GM19468 (cell line): ENCODE measurements at regions not wholly inside any gene's neighbourhood (a gene's known extent, or its start where the extent isn't known, plus 50 kb on each side); places are given as distances from the start of the nearest gene placed in this dataset.
"Not testable (repeated sequence)": the region's sequence is repeated elsewhere in the genome, so short reads cannot be mapped to it uniquely, and the experiment has no call there.

Experiments
- ATAC-seq: cut with Tn5 transposase; IDR thresholded peaks from one replicate; pipeline ENCODE4 v1.9.1; 2021; ENCODE audit warnings: mild to moderate bottlenecking, moderate library complexity, moderate number of reproducible peaks; ENCODE audit not compliant: unreplicated experiment; ENCODE audit errors: extremely low read depth

DNA sequence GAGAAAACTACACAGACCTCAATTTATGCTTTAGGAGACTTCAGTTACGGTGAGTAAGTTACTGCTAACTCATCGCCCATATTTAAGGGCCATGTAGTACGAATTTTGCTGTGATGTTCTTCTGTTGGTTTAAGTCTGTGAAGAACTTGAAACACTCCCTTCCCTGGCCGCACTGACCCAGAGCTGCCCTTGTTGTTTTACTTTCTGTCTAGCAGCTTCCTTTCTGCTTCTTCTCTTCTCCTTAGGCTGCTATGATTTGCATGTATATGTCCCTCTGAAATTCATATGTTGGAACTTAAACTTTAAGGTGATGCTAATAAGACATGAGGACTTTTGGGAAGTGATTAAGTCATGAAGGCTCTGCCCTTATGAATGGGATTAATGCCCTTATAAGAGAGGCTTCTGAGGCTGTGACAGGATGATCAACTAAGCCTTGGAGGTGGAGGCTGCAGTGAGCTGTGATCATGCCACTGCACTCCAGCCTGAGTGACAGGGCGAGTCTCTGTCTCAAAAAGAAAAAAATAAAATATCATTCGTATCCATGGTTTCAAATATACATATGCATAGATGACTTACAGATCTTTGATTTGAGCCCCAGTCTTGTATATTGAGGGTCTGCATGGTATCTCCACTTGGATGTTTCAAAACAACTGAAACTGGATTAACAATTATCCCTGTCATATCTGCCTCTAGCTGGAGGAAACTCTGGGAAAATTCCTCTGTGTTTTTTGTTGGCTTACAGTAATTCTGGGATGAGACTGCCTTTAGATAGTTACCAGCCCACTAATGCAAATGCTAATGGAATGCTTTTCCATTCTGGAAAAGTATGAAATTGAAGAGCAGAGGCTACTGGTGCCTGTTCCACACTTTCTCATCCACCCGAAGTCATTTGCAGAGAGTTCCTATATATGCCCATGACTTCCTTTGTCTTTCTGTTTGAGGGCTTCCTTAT lies 263.4 kb upstream of the ACTBL2 start:
- no peak for ATAC-seq

DNA sequence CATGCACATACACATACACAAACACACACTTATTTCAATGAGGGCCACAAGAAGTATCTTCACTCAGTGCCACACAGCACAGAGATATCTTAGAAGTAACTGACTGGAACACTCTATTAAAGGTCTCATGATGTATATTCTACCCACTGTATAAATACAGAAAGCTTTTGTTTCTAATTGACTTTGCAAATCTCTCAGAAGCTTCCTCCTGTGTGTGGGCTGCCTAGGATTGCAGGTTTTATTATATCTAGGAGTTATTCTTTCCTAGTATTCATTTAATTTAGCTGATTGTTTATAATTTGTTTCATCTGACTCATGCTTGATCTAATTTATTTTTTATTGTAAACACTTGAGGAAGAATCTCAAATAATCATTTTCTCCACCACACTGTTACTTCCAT lies 262.4 kb upstream of the ACTBL2 start:
- ATAC-seq, result no peak

DNA sequence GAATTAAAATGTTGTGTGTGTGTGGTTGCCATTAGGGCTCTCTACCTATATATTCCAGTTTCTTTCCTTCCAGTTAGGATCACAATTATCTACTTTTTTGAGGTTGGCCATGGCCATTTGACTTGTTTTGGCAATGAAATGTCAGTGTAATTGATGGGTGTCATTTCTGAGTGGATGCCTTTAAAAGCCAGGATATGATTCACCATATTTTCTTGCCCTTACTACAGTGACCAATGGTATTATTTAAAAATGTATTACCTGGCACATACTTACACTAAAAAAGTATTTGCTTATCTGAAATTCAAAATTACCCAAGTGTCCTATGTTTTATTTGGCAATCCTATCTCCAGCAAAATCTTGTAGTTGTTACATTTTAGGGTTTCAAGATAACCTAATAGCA lies 258.7 kb upstream of the ACTBL2 start:
- no peak for ATAC-seq

DNA sequence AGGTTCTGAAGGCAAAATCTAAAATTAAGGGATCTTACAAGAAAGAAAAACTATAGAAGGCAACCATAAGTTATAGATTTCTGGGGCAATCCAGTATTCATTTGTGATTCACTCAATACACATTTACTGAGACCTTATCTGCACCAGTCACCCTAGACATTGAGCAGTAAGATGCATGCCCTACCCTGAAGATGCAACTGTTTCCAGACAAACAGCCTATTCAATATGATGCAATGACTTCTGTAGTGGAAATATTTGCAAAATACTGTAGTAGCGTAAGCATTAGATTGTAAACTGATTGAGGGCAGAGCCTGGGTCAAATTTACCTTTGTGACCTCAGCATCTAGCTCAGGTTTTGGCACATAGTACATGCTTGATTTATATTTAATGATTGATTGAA lies 256.2 kb upstream of the ACTBL2 start:
- no peak for ATAC-seq

DNA sequence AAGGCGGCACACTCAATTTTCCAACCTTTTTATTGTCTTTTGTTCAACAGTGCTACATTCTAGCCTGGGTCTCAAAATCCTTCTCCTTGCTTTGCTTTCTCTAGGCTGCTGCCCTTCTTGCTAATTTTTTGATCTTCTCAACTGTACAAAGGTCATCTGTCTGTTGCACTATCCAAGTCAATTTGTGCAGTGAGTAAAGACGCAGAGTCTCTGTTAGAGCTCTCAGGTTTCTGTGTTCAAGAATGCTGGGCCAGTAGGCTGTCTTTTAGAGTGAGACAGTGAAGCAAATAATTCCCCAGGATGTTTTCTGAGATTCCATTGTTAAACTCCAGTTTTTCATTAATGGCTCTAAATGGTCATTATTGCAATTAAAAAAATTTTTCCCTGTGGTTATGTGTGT lies 255.7 kb upstream of the ACTBL2 start:
- ATAC-seq, result no peak

DNA sequence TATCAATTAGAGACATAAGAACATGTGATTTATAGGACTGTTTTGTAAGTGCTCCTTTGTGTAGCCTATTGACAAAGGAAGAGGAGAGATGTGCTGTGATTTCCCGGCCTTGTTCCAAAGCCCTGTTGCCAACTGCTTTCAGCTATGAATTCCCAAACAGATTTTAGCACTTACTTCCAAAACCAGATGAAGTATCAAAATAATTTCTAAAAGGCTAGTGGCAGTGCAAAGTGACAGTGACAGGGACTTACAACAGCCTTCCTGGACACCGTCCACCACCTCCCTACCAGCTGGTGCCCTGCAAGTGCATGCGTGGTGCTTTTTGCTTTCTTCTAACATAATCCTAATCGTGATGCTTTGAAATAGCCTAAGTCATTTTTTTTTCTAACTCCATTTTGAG lies 254.1 kb upstream of the ACTBL2 start:
- ATAC-seq, result no peak

DNA sequence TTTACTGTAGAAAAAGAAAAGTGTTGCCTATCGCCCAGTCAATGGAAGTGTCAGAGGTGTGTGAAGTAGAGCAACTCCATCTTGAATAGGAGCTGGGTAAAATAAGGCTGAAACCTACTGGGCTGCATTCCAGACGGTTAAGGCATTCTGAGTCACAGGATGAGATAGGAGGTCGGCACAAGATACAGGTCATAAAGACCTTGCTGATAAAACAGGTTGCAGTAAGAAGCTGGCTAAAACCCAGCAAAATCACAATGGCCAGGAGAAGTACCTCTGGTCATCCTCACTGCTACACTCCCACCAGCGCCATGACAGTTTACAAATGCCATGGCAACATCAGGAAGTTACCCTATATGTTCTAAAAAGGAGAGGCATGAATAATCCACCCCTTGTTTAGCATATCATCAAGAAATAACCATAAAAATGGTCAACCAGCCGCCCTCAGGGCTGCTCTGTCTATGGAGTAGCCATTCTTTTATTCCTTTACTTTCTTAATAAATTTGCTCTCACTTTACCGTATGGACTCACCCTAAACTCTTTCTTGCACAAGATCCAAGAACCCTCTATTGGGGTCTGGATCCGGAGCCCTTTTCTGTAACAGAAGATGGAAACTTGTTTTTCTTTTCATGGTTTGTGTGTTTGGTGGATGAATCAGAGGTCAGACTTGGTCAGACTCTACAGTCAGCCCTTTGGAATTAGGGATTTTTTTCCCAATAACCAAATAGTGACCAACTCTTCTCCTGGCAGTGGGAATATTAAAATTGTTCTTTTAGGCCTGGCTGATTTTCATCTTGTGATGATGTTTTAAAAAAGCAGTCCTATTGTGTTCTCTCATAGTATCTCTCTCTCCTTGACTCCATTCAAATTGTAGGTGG lies 252.9 kb upstream of the ACTBL2 start:
- ATAC-seq, result not testable (repeated sequence)

DNA sequence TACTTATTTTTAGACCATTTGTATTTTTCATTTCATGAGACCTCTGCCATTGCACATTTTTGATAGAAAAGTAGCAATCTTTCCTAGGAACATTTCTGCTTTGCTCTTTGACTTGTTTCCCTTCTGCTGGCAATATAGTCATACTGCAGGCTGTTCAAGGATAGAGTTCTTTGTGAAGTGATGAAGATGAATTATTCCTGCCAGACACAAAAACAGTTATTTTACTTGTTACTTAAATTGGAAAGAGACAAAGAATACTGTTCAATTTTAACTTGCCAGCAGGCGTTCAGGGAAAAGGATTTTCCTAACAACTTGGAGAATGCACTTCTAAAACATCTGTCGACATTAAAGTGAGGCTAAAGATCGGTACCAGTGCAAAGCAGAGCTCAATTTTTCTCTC lies 251.7 kb upstream of the ACTBL2 start:
- no peak for ATAC-seq

DNA sequence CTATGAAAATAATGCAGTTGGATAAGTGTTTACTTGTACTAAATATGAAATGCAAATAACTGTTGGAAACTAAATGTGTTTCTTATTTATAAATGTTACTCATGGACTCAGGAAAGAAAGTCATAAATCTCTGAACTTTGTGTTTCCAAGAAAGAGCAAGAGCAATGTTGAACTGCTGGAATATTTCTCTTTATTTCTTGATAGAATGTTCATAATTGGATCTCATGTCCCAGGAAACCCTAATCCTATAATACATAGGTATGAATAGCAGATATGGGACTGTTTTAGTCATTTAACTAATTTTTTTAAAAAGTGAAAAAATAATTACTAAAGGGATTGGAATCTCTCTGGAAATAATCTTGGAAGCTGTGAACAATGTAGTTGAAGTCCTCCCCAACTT lies 245.0 kb upstream of the ACTBL2 start:
- no peak for ATAC-seq

DNA sequence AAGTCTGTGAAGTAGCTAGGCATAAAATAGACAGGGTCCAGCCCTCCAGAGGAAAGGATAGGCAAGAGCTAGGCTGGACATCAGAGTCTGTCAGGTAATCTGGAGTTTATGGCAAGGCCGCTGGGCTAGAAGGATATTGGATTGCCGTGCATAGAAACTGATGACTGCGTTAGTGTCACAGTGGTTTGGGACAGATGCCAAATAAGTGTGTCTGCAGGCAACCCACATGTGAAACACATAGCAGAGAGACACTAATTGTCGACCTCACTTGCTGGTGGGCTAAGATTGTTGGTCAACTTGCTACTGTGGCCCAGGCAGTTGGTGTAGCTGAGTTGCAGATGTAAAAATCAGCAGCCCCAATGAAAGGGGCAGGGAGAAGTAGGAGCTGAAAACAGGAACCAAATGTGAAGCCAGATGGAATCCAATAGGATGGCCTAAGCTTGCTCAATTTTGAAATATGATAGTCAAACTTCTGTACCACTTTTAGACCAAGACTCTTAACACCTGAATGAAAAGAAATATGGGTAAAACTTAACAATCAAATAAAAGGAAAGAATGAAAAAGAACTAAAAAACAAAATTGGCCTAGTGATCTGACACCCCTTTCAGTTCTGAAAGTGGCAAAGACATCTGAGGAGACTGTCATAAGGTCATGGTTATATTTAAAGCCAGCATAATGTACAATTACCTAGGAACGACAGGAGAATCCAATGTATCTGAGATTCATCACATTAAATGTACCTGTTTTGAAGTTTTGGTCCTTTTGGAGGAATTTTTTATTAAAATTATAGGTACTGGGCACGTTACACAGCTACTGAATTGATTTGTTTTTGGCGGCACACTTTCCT lies 243.3 kb upstream of the ACTBL2 start:
- ATAC-seq, result no peak

DNA sequence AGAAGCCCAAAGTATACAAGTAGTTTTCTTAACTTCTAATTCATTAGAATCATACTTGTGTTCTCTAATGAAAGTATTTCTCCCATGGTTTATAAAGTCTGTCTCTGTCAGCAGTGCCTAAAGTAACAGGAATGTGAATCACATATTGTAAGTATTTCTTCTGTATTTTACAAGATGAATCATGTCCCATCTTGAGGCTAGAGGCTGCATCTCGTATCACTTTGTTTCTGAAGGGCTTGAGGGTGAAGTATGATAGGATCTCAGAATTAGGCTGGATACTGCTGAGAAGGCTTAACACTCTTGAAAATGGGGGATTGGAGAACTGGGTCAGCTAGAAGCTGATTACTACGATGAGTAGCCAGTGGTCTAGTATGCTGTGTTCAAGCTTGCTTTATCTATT lies 242.2 kb upstream of the ACTBL2 start:
- ATAC-seq, result no peak

DNA sequence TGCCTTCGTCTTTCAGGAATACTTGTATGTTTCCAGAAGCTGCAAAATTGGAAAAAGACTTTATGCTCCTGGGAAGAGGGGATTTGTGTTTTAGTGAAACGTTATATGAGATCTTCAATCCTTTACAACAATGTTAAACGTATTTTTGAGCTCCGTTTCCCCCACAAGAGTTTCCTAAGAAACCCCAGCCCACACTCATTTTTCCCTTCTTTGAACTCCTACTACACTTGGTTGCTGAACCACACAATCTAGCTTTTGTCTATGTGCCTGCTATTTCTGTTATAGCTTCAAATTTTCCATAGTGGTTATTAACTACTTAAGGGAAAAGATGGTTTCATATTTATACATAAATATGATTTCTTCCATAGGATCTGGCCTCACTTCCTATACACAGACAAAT lies 238.6 kb upstream of the ACTBL2 start:
- no peak for ATAC-seq

DNA sequence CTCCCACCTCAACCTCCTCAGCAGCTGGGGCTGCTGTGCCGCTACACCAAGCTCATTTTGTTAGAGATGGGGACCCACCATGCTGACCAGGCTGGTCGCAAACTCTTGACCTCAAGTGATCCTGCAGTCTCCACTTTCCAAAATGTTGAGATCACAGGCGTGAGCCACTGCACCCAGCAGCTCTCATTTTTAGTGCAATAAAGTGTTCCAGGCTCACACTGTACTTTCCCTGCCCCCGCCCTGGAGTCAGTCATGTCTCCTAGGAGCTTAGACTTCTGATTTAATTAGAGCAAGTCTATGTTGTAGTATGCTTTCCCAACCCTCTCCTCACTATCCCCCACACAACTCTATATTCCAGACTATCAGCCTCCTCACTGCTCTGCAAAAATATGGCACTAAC lies 238.0 kb upstream of the ACTBL2 start:
- ATAC-seq, result no peak

DNA sequence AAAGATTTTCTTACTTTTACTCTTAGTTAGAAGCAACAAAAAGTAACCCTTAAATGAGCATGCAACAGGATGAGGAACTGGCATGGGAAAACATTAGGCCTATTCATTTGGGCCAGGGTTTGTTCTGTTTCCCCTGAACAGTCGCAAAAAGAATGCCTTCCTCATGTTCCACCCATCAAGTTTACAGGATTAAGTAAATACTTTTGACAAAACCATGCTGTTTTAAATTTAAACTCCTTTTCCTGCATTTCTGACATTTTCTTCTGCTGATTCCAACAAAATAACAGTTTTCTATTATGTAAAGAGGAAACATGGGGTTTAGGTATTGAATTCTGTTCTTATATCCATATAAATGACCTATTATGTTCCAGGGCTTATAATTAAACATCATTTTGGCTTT lies 236.6 kb upstream of the ACTBL2 start:
- ATAC-seq, result no peak

DNA sequence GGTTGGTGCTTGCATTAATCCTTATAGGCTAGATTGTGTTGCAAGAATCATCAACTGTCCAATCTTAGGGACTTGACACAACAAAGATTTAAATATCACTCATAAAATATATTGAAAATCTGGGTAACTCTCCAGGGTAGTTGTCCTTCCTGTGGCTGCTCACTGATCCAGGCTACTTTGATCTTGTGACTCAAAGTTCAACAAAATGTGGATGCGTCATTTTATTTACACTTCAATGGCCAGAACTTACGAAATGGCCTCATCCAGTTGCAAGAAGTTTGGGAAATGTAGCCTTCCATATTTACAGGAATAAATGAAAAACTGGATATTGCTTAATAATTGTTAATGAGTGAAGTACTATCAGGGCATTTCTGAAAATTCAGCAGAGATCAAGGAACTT lies 235.5 kb upstream of the ACTBL2 start:
- ATAC-seq, result no peak

DNA sequence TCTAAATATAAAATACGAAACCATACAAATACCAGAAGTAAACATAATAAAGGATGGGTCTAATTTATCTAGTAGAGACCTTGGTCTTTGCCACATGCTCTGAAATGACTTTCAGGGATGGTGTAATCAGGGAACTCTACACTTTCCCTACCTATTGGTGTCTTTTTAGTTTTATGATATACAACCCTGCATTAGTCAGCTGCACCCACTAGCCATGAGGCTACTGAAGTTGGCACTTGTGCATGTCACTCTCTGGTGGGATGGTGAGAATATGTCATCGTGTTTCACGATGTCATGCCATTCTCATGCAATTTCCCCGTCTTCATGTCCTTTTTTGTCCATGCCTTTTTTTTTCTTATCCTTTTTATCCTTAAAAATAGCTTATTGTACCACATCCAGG lies 234.9 kb upstream of the ACTBL2 start:
- ATAC-seq, result no peak

DNA sequence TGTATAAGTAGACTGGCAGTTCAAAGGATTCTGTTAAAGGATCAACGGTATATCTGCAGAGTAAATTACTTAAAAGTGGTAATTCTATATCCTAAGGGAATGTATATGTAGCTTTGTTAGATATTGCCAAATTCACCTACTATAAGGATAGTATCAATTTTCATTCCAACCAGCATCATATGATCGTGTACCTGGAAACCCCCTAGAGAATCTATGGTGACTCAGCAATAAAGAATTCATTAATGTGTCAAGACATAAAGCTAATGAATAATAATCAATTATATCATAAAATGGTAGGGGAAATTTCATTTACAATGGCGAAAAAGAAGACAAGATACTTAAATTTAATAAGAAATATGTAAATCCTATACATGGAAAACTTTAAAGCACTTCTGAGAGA lies 234.1 kb upstream of the ACTBL2 start:
- no peak for ATAC-seq

DNA sequence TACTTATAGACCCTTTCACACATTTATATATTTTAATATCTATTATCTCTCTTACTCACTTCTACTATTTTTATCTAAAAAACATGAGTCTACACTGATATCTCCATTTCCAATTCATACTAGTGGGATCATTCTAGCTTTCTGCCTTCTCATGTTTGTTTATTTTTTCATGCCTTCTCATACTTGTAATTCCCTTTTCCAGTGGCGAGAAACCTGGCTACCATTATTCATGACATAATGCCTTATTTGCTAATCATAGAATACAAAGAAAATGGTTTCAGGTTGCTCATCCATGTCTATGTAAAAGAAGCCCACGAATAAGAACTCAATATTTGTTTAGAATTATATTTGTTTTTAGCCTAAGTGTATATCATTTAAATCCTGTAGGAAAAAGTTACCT lies 232.7 kb upstream of the ACTBL2 start:
- no peak for ATAC-seq

DNA sequence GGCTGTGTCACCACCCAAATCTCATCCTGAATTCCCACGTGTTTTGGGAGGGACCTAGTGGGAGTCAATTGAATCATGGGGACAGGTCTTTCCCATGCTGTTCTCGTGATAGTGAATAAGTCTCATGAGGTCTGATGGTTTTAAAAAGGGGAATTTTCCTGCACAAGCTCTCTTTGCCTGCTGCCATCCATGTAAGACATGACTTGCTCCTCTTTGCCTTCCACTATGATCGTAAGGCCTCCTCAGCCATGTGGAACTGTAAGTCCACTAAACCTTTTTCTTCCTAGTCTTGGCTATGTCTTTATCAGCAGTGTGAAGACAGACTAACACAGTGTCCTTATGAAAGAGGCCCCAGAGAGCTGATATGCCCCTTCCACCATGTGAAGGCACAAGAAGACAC lies 230.9 kb upstream of the ACTBL2 start:
- not testable (repeated sequence) for ATAC-seq

DNA sequence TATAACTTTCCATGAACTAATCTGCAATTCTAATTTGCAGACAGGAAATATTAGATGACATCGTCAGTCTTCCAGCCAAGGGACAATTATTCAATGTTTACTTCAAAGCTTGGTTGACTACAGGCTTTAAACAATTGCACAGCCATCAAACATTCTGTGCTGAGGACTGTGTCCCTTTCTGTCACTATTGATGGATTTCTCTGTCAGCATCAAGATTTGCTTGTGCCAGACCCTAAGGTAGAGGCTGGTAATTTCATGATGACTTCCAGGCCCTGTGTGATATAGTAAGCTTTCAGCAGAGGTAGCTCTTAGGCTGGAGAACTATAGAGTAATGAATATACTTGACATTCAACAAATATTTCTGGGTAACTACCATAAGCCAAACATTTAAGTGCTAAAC lies 229.3 kb upstream of the ACTBL2 start:
- no peak for ATAC-seq
